B cell (primary cell): ENCODE measurements at regions not wholly inside any gene's neighbourhood (a gene's known extent, or its start where the extent isn't known, plus 50 kb on each side); places are given as distances from the start of the nearest gene placed in this dataset.

Source experiments
- ATAC-seq: fragments of 200-7000 bp; cut with Tn5 transposase; one replicate; pipeline ENCODE4 v1.10.0; 2021; ENCODE audit warnings: low read depth, mild to moderate bottlenecking, moderate number of reproducible peaks, moderate library complexity
- CTCF ChIA-PET: fragments of 350-600 bp; sonication (Branson Sonifier 250); formaldehyde crosslinking; loops from one replicate; lab custom pipeline; 2021; ENCODE audit warnings: antibody characterized with exemption, inconsistent platforms; lab: Charles Lee
- POLR2A ChIA-PET: fragments of 350-600 bp; sonication (Branson Sonifier 250); formaldehyde crosslinking; loops from one replicate; lab custom pipeline; 2021; ENCODE audit warnings: antibody characterized with exemption; lab: Charles Lee
- DNase-seq: peaks from one replicate; pipeline ENCODE4 v3.0.0; 2013
- H2AFZ ChIP-seq: 2 replicates; pipeline ENCODE4 v1.6.1; 2012; ENCODE audit warnings: mild to moderate bottlenecking, low read depth, low read length; ENCODE audit not compliant: insufficient read depth, poor library complexity, severe bottlenecking
- H3K27ac ChIP-seq, 2 donors: 1 replicate in 1 of 2; 2 replicates in 1 of 2; pipeline ENCODE4 v1.5.1; 2012 to 2013; ENCODE audit warnings: low read length in 2 of 2, mild to moderate bottlenecking in 2 of 2, moderate library complexity in 1 of 2
- H3K27me3 ChIP-seq, 4 experiments: fragments of 200-600 bp in 1 of 4; sonication (generic) in 1 of 4; replicated peaks in 1 of 4; 1 replicate in 2 of 4; 2 replicates in 2 of 4; pipeline versions ENCODE4 v1.6.1 to v1.7.0; 2013 to 2016; ENCODE audit warnings: low read length in 3 of 4, mild to moderate bottlenecking in 2 of 4, mixed read lengths in 1 of 4, moderate library complexity in 1 of 4; ENCODE audit not compliant: insufficient read depth in 4 of 4, control insufficient read depth in 3 of 4; ENCODE audit errors: control extremely low read depth in 1 of 4
- H3K36me3 ChIP-seq, 2 experiments: replicated peaks in 1 of 2; 1 replicate in 1 of 2; 2 replicates in 1 of 2; pipeline versions ENCODE4 v1.6.1 to v1.7.1; 2013; ENCODE audit warnings: low read length in 1 of 2; ENCODE audit not compliant: insufficient read depth in 2 of 2, control insufficient read depth in 1 of 2; ENCODE audit errors: control extremely low read depth in 1 of 2, extremely low read depth in 1 of 2
- H3K4me1 ChIP-seq, 2 donors: fragments of 200-600 bp in 1 of 2; sonication (generic) in 1 of 2; 1 replicate in 1 of 2; 2 replicates in 1 of 2; pipeline versions ENCODE4 v1.5.1 to v1.6.1; 2013 to 2017; ENCODE audit warnings: low read length in 2 of 2; ENCODE audit not compliant: control insufficient read depth in 2 of 2, insufficient read depth in 2 of 2
- H3K4me2 ChIP-seq: replicated peaks from 2 replicates; pipeline ENCODE3; 2012; ENCODE audit warnings: mild to moderate bottlenecking, low read depth, low read length; ENCODE audit not compliant: poor library complexity, severe bottlenecking
- H3K4me3 ChIP-seq, 5 experiments: fragments of 200-600 bp in 1 of 5; sonication (generic) in 1 of 5; 1 replicate in 3 of 5; 2 replicates in 2 of 5; pipeline versions ENCODE4 v1.5.1 to v1.7.0; 2011 to 2016; ENCODE audit warnings: low read length in 4 of 5, mild to moderate bottlenecking in 4 of 5, low read depth in 2 of 5, control low read depth in 1 of 5, moderate library complexity in 1 of 5; ENCODE audit not compliant: insufficient read depth in 1 of 5; ENCODE audit errors: control extremely low read depth in 1 of 5, extremely low read depth in 1 of 5
- H3K79me2 ChIP-seq: fragments of 200-600 bp; sonication (generic); one replicate; pipeline ENCODE4 v1.6.0; 2016; ENCODE audit warnings: low read length; ENCODE audit not compliant: control insufficient read depth, insufficient read depth
- H3K9ac ChIP-seq: fragments of 200-600 bp; sonication (generic); 2 replicates; pipeline ENCODE4 v1.6.1; 2017; ENCODE audit warnings: mild to moderate bottlenecking, low read length, moderate library complexity
- H3K9me3 ChIP-seq, 3 donors: one replicate each; pipeline versions ENCODE4 v1.6.1 to v1.7.1; 2013; ENCODE audit warnings: low read length in 2 of 3; ENCODE audit not compliant: control insufficient read depth in 2 of 3, insufficient read depth in 1 of 3; ENCODE audit errors: control extremely low read depth in 1 of 3
- H4K20me1 ChIP-seq: 2 replicates; pipeline ENCODE4 v1.6.0; 2012; ENCODE audit warnings: mild to moderate bottlenecking, low read length; ENCODE audit not compliant: insufficient read depth, control insufficient read depth, poor library complexity, severe bottlenecking
- H3K27ac Mint-ChIP-seq: one replicate; pipeline ENCODE4 v1.8.0; 2021; ENCODE audit warnings: mixed read lengths
- H3K27me3 Mint-ChIP-seq: one replicate; pipeline ENCODE4 v1.8.0; 2021; ENCODE audit warnings: mixed read lengths
- H3K4me1 Mint-ChIP-seq: one replicate; pipeline ENCODE4 v1.8.0; 2021; ENCODE audit warnings: mixed read lengths
- H3K4me3 Mint-ChIP-seq: one replicate; pipeline ENCODE4 v1.8.0; 2021; ENCODE audit warnings: mixed read lengths
- H3K9me3 Mint-ChIP-seq: one replicate; pipeline ENCODE4 v1.8.0; 2022; ENCODE audit warnings: mixed read lengths; ENCODE audit not compliant: insufficient read depth
- CTCF ChIP-seq: fragments of 200-600 bp; IDR thresholded peaks from one replicate; pipeline ENCODE4 v1.8.0; 2022; ENCODE audit warnings: antibody characterized with exemption, mild to moderate bottlenecking
- EZH2 ChIP-seq: IDR thresholded peaks from 2 replicates; pipeline ENCODE4 v1.6.1; 2012; ENCODE audit warnings: borderline replicate concordance, low read depth, mild to moderate bottlenecking, moderate library complexity, low read length; ENCODE audit not compliant: insufficient read depth, poor library complexity, severe bottlenecking
- WGBS: methylation state at CpG from one replicate; pipeline ENCODE4 v1.1.5; 2013; ENCODE audit warnings: missing lambda C conversion rate; ENCODE audit not compliant: insufficient coverage; 5-methylcytosine and 5-hydroxymethylcytosine counted together
- intact Hi-C: fragments of 100-400 bp; cut with micrococcal nuclease; formaldehyde crosslinking; loops from one replicate; pipeline ENCODE4 v1.10.0; 2022

GRCh38 chr15:92847841-92848240 lies 52.3 kb upstream of the CHD2 start:
- H3K4me3 Mint-ChIP-seq, result peak overlapping the region; percentile 40
- intact Hi-C loops, result no loop called here
- peak overlapping the region; percentile 93 for H3K27ac Mint-ChIP-seq

More at GRCh38 chr15:92847841-92848240, 52.3 kb upstream of the CHD2 start:
- H2AFZ ChIP-seq, result no peak overlapping the region
- TF ChIP-seq CTCF (no peak), EZH2 (no peak)
- H4K20me1 ChIP-seq, result no peaks in the 10 kb centered on the region
- H3K27ac ChIP-seq, result no peak overlapping the region
- H3K79me2 ChIP-seq, result peaks cover 31% of the 10 kb centered on the region
- no peak overlapping the region for H3K9ac ChIP-seq
- no peak overlapping the region for H3K4me2 ChIP-seq
- ATAC-seq (no peak), DNase-seq (no peak)
- WGBS, result 96% methylated on average over 4 of the region's 5 CpGs
- Mint-ChIP-seq H3K27me3 (no peaks in the 10 kb centered on the region), H3K4me1 (peaks cover 61% of the 10 kb centered on the region), H3K9me3 (no peaks in the 10 kb centered on the region)
- CTCF ChIA-PET, result interaction anchor here (0.7 to 2.0 kb wide), 3 partner anchors 16 to 38 kb away, joined by 3 to 10 read pairs (median 4); no protein-coding TSS in a partner anchor
- H3K27me3 ChIP-seq, result no peaks in the 10 kb centered on the region
- H3K36me3 ChIP-seq, result no peaks in the 10 kb centered on the region
- H3K4me1 ChIP-seq, result peaks cover 59 to 66% of the 10 kb centered on the region in 2 donors
- no peak overlapping the region for H3K4me3 ChIP-seq
- H3K9me3 ChIP-seq, result peaks cover 0 to 15% (median 0%) of the 10 kb centered on the region in 3 donors
- POLR2A ChIA-PET, result interaction anchor here (0.6 to 11.7 kb wide), 3 partner anchors 15 to 38 kb away, joined by 5 to 84 read pairs (median 58); no protein-coding TSS in a partner anchor
